ENCODE measurements at regions not wholly inside any gene's neighbourhood (a gene's known extent, or its start where the extent isn't known, plus 50 kb on each side); places are given as distances from the start of the nearest gene placed in this dataset.

DNA sequence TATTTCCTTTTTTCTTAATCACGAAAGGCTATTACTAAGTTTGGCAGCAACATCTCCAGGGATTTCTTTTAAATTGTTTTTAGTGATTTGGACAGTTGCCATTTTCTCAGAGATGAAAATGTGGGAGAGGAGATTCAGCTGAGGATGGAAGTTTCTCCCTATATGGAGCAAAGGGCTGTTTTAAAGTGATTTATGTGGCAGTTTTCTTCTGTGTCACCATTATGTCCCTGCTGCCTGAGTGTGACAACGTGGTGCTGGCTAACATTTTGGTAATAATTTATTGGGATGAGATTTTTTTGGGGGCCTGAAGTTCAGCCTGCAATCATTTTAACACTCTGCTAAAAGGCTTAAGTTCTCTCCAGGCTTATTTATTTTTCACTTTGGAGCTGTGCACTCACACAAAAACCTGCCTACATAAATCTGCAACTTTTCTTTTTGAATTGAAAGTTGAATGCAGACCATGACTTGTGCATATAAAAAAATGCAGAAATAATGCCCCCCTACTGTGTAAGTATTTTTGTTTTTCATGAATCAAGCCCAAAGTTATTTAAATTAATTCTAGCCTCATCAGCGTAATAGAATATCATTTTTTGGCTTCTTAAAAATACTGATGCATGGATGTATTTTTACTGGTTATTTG lies 210.9 kb downstream of the ZIC1 start:
- DNase-seq = no peak
- Histone ChIP-seq H3K4me1 (no peaks in the 10 kb centered on the region; the same call in 1 of the 2 replicates), H3K36me3 (no peaks in the 10 kb centered on the region), H3K27me3 (peaks cover 6% of the 10 kb centered on the region), H3K9me3 (no peaks in the 10 kb centered on the region), H3K4me3 (ENCODE audit: low read depth, low read length) (no peak overlapping the region)
- TF ChIP-seq, protein P1, sequence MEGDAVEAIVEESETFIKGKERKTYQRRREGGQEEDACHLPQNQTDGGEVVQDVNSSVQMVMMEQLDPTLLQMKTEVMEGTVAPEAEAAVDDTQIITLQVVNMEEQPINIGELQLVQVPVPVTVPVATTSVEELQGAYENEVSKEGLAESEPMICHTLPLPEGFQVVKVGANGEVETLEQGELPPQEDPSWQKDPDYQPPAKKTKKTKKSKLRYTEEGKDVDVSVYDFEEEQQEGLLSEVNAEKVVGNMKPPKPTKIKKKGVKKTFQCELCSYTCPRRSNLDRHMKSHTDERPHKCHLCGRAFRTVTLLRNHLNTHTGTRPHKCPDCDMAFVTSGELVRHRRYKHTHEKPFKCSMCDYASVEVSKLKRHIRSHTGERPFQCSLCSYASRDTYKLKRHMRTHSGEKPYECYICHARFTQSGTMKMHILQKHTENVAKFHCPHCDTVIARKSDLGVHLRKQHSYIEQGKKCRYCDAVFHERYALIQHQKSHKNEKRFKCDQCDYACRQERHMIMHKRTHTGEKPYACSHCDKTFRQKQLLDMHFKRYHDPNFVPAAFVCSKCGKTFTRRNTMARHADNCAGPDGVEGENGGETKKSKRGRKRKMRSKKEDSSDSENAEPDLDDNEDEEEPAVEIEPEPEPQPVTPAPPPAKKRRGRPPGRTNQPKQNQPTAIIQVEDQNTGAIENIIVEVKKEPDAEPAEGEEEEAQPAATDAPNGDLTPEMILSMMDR (IDR thresholded peaks at IDR 0.05; ENCODE audit: low read depth, low read length) = no peak

DNA sequence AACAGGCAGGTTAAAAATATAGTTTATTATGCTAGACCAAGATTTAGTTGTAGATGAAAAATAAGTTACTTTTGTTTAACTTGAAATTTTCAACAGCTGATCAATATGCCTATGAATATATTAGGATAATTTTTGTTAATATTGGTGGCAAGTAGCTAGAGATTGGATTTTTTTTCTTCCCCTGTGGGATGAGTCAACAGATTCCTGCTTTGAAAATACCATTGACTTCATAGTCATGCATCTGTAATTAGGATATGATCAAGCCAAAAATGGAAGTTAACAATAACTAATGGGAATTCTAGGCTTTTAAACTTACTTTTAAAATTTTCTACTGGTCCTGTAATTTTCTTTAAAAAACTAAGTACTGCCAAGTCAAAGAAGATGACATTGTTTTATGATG lies 211.7 kb downstream of the ZIC1 start:
- Histone ChIP-seq H3K27me3 (peaks cover 5% of the 10 kb centered on the region; the same call in 1 of the 2 replicates), H3K36me3 (no peaks in the 10 kb centered on the region), H3K9me3 (no peaks in the 10 kb centered on the region), H3K4me1 (no peaks in the 10 kb centered on the region; the same call in 1 of the 2 replicates), H3K4me3 (ENCODE audit: low read depth, low read length) (no peak overlapping the region)
- DNase-seq = no peak
- TF ChIP-seq, protein P1 (IDR thresholded peaks at IDR 0.05; ENCODE audit: low read depth, low read length) = no peak

DNA sequence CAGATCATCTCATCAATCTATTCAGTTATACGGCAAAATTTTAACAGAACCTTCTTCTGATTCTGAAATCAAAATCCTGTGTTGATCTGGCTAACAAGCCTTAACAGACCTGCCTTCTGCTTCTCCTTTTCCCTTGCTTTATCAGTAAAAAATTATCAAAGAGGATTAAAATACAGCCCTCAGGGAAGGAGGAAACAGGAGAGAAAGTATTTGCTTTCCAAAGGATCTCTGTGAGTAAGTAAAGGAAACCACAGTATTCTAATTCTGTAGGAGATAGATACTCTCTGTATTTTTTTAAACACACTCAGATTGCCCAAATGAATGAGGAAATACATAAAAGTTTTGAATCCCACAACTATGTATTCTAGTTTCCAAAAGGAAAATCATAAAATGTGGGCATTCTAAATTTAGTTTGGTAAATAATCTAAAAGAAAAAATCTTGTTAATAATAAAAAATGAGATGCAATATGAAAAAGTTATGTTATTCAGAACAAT lies 221.8 kb downstream of the ZIC1 start:
- Histone ChIP-seq H3K9me3 (no peaks in the 10 kb centered on the region), H3K36me3 (no peaks in the 10 kb centered on the region), H3K4me1 (no peaks in the 10 kb centered on the region), H3K4me3 (ENCODE audit: low read depth, low read length) (no peak overlapping the region), H3K27me3 (no peaks in the 10 kb centered on the region; the same call in 1 of the 2 replicates)
- DNase-seq = no peak
- TF ChIP-seq, protein P1 (IDR thresholded peaks at IDR 0.05; ENCODE audit: low read depth, low read length) = no peak

DNA sequence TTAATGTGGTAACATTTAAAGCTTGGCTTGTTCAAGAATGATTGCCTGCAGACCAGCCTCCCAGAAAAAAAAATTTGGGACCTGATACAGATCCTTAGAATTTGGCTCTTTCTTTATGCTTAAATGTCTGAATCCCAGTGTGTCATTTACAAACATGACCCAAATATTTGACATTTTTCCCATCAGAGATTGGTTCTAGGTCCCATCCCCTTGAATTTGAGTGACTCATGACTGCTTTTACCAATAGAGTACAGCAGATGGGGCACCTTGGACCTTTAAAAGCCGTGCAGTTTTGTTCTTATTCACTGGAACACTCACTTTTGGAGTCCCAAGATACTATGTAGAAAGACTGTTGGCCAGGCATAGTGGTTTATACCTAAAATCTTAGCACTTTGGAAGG lies 231.6 kb downstream of the ZIC1 start:
- H3K4me1 ChIP-seq = no peaks in the 10 kb centered on the region
- no peaks in the 10 kb centered on the region for H3K9me3 ChIP-seq
- no peaks in the 10 kb centered on the region for H3K36me3 ChIP-seq
- no peak overlapping the region for H3K4me3 ChIP-seq (ENCODE audit: low read depth, low read length)
- DNase-seq = no peak
- TF ChIP-seq, protein P1 (IDR thresholded peaks at IDR 0.05; ENCODE audit: low read depth, low read length) = no peak
- no peaks in the 10 kb centered on the region; the same call in 1 of the 2 replicates for H3K27me3 ChIP-seq

DNA sequence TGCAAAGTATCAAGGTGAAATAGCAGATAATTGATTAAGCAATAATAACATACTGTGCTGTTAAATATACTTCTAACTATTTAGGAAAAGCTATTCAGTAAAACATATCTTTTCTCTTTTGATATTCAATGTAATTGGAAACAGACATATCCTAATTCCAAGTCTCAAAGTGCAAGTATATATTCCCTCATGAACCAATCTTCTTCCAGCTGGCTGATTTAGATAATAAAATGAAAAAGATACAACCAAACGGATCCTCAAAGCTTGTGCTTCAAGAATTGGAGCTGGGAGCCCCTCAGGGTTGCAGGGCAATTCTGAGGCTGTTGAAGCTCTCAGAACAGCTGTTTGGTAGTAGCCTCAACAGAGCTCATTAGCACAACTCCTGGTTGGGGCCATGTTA lies 236.6 kb downstream of the ZIC1 start:
- TF ChIP-seq, protein P1 (IDR thresholded peaks at IDR 0.05; ENCODE audit: low read depth, low read length) = no peak
- H3K4me1 ChIP-seq = peaks cover 1% of the 10 kb centered on the region

DNA sequence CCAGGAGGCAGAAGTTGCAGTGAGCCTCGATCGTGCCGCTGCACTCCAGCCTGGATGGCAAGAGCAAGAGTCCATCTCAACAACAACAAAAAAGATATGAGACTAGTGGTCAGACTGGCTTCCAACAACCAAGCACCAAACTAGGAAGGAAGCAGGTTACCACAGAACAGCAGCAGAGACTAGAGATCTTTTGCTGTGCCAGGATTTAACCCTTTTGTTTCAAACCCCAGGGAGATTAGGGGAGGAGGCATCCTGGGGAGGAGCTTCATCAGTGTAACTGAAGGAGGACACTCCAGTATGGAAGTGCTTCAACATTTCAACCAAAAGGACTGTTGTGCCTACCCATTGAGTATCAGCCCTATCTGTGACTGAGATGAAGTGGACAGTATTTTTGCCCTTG lies 240.3 kb downstream of the ZIC1 start:
- TF ChIP-seq, protein P1 (IDR thresholded peaks at IDR 0.05; ENCODE audit: low read depth, low read length) = no peak
- Histone ChIP-seq H3K9me3 (no peaks in the 10 kb centered on the region), H3K36me3 (no peaks in the 10 kb centered on the region), H3K4me1 (peaks cover 2% of the 10 kb centered on the region), H3K27me3 (no peaks in the 10 kb centered on the region), H3K4me3 (ENCODE audit: low read depth, low read length) (no peak overlapping the region)
- no peak for DNase-seq

More for the DNA sequence above, 236.6 kb downstream of the ZIC1 start:
- no peaks in the 10 kb centered on the region for H3K36me3 ChIP-seq
- no peaks in the 10 kb centered on the region for H3K27me3 ChIP-seq
- H3K4me3 ChIP-seq (ENCODE audit: low read depth, low read length) = no peak overlapping the region
- H3K9me3 ChIP-seq = no peaks in the 10 kb centered on the region
- no peak for DNase-seq
